Liver (tissue), 8 donors: ENCODE measurements at regions not wholly inside any gene's neighbourhood (a gene's known extent, or its start where the extent isn't known, plus 50 kb on each side); places are given as distances from the start of the nearest gene placed in this dataset.

Experiments
- DNase-seq: peaks from one replicate; pipeline ENCODE4 v3.0.0-alpha.2; 2017; ENCODE audit warnings: low spot score
- H3K27ac ChIP-seq, 2 donors: one replicate each; pipeline ENCODE4 v1.7.0; 2013; ENCODE audit warnings: inconsistent platforms in 2 of 2, low read length in 2 of 2, control low read depth in 1 of 2, low read depth in 1 of 2, mild to moderate bottlenecking in 1 of 2
- H3K27me3 ChIP-seq, 4 donors: one replicate each; pipeline versions ENCODE4 v1.6.1 to v1.7.0; 2013; ENCODE audit warnings: low read length in 3 of 4, inconsistent platforms in 1 of 4, mild to moderate bottlenecking in 1 of 4, moderate library complexity in 1 of 4; ENCODE audit not compliant: control insufficient read depth in 4 of 4, insufficient read depth in 4 of 4
- H3K36me3 ChIP-seq, 4 donors: one replicate each; pipeline versions ENCODE4 v1.6.1 to v1.7.0; 2013; ENCODE audit warnings: low read length in 3 of 4, mild to moderate bottlenecking in 3 of 4, low read depth in 1 of 4, moderate library complexity in 1 of 4; ENCODE audit not compliant: control insufficient read depth in 4 of 4, insufficient read depth in 3 of 4
- H3K4me1 ChIP-seq, 4 donors: one replicate each; pipeline versions ENCODE4 v1.6.1 to v1.7.0; 2013; ENCODE audit warnings: low read length in 3 of 4, mild to moderate bottlenecking in 3 of 4, moderate library complexity in 1 of 4; ENCODE audit not compliant: control insufficient read depth in 4 of 4, insufficient read depth in 4 of 4
- H3K4me3 ChIP-seq, 3 donors: one replicate each; pipeline versions ENCODE4 v1.6.1 to v1.7.0; 2013; ENCODE audit warnings: low read length in 3 of 3, control low read depth in 1 of 3, low read depth in 1 of 3, mild to moderate bottlenecking in 1 of 3
- H3K9ac ChIP-seq, 2 donors: one replicate each; pipeline ENCODE4 v1.7.0; 2013; ENCODE audit warnings: low read length in 2 of 2, mild to moderate bottlenecking in 2 of 2, moderate library complexity in 2 of 2, control low read depth in 1 of 2, low read depth in 1 of 2
- H3K9me3 ChIP-seq, 4 donors: one replicate each; pipeline versions ENCODE4 v1.6.1 to v1.7.0; 2013; ENCODE audit warnings: low read length in 3 of 4; ENCODE audit not compliant: control insufficient read depth in 4 of 4
- CTCF ChIP-seq: fragments of 150-350 bp; IDR thresholded peaks from 2 replicates; pipeline ENCODE4 v1.5.1; 2017; ENCODE audit warnings: improper control_type of control experiment, low read depth, low read length; ENCODE audit not compliant: missing input control
- EGR1 ChIP-seq, 2 donors: IDR thresholded peaks; 2 replicates each; pipeline ENCODE4 v1.6.1; 2016 to 2018; ENCODE audit warnings: antibody characterized with exemption in 2 of 2, low read depth in 2 of 2
- FOXA1 ChIP-seq: IDR thresholded peaks from 2 replicates; pipeline ENCODE4 v1.6.1; 2016; ENCODE audit warnings: antibody characterized with exemption
- GABPA ChIP-seq, 2 donors: IDR thresholded peaks in 1 of 2; conservative IDR thresholded peaks in 1 of 2; 2 replicates each; pipeline ENCODE4 v1.6.1; 2016; ENCODE audit warnings: antibody characterized with exemption in 2 of 2, mild to moderate bottlenecking in 1 of 2, moderate library complexity in 1 of 2
- HNF4A ChIP-seq, 2 donors: conservative IDR thresholded peaks; 2 replicates each; pipeline ENCODE4 v1.6.1; 2016; ENCODE audit warnings: antibody characterized with exemption in 2 of 2, mild to moderate bottlenecking in 2 of 2
- HNF4G ChIP-seq: IDR thresholded peaks from 2 replicates; pipeline ENCODE4 v1.6.1; 2016; ENCODE audit warnings: antibody characterized with exemption
- JUND ChIP-seq, 2 donors: IDR thresholded peaks; 2 replicates each; pipeline ENCODE4 v1.6.1; 2016; ENCODE audit warnings: antibody characterized with exemption in 2 of 2
- MAX ChIP-seq: IDR thresholded peaks from 2 replicates; pipeline ENCODE4 v1.6.1; 2016; ENCODE audit warnings: antibody characterized with exemption
- NR2F2 ChIP-seq: IDR thresholded peaks from 2 replicates; pipeline ENCODE4 v1.6.1; 2016; ENCODE audit warnings: antibody characterized with exemption
- RAD21 ChIP-seq, 2 donors: IDR thresholded peaks; 2 replicates each; pipeline ENCODE4 v1.6.1; 2016; ENCODE audit warnings: antibody characterized with exemption in 2 of 2, mild to moderate bottlenecking in 2 of 2
- REST ChIP-seq: IDR thresholded peaks from 2 replicates; pipeline ENCODE4 v1.6.1; 2016; ENCODE audit warnings: antibody characterized with exemption, mild to moderate bottlenecking
- RXRA ChIP-seq, 2 donors: IDR thresholded peaks; 2 replicates each; pipeline ENCODE4 v1.6.1; 2017 to 2018; ENCODE audit warnings: antibody characterized with exemption in 2 of 2, mild to moderate bottlenecking in 1 of 2
- SP1 ChIP-seq: IDR thresholded peaks from 2 replicates; pipeline ENCODE4 v1.6.1; 2018; ENCODE audit warnings: antibody characterized with exemption, mild to moderate bottlenecking
- TAF1 ChIP-seq: conservative IDR thresholded peaks from 2 replicates; pipeline ENCODE4 v1.6.1; 2016; ENCODE audit warnings: antibody characterized with exemption, mild to moderate bottlenecking
- YY1 ChIP-seq: IDR thresholded peaks from 2 replicates; pipeline ENCODE4 v1.6.1; 2016; ENCODE audit warnings: antibody characterized with exemption, mild to moderate bottlenecking
- WGBS: extraction: QIAGEN DNeasy Blood & Tissue Kit; methylation state at CpG from one replicate; pipeline ENCODE4 v1.1.7; 2013; 5-methylcytosine and 5-hydroxymethylcytosine counted together
- TF ChIP-seq, protein P1 (sequence below): IDR thresholded peaks from 2 replicates; pipeline ENCODE4 v1.6.1; 2016; ENCODE audit warnings: antibody characterized with exemption
- donor health status: healthy.
- donor health status: healthy.
- donor health status: healthy.
- donor health status: healthy.
- donor health status: healthy.

- no peak overlapping the region for H3K9ac ChIP-seq
- H3K9me3 ChIP-seq, result no peaks in the 10 kb centered on the region
- no peak overlapping the region for H3K4me3 ChIP-seq
- TF ChIP-seq TAF1, result no peak
- no peak for TF ChIP-seq RAD21 (IDR thresholded peaks at IDR 0.05)
- no peak for TF ChIP-seq MAX
- DNase-seq, result no peak
- H3K27ac ChIP-seq, result no peak overlapping the region
- H3K27me3 ChIP-seq, result no peaks in the 10 kb centered on the region
- H3K4me1 ChIP-seq, result no peaks in the 10 kb centered on the region
- WGBS, result 87% methylated on average over 4 of the region's 4 CpGs
- H3K36me3 ChIP-seq, result no peaks in the 10 kb centered on the region
Observed at GRCh38 chr2:217625557-217626169, 377.1 kb downstream of the TNS1 start.

- no peak for DNase-seq
- no peak for TF ChIP-seq FOXA1
- TF ChIP-seq YY1, result no peak
- no peak for TF ChIP-seq RXRA (IDR thresholded peaks at IDR 0.05)
- no peak for TF ChIP-seq NR2F2
- TF ChIP-seq, protein P1, sequence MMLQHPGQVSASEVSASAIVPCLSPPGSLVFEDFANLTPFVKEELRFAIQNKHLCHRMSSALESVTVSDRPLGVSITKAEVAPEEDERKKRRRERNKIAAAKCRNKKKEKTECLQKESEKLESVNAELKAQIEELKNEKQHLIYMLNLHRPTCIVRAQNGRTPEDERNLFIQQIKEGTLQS, result no peak
- no peak for TF ChIP-seq HNF4A (conservative IDR thresholded peaks at IDR 0.05)
- no peak for TF ChIP-seq RAD21 (IDR thresholded peaks at IDR 0.05)
- TF ChIP-seq REST, result no peak
- no peak for TF ChIP-seq MAX
- WGBS, result 90% methylated on average over 2 of the region's 2 CpGs
- H3K9me3 ChIP-seq, result no peaks in the 10 kb centered on the region
- no peak overlapping the region for H3K4me3 ChIP-seq
- peak overlapping the region in 1 of 2 donors; percentile 7 for H3K27ac ChIP-seq
- no peak overlapping the region for H3K9ac ChIP-seq
- no peaks in the 10 kb centered on the region for H3K27me3 ChIP-seq
- H3K36me3 ChIP-seq, result no peaks in the 10 kb centered on the region
- H3K4me1 ChIP-seq, result peaks cover 0 to 5% (median 2%) of the 10 kb centered on the region in 4 donors
Observed at GRCh38 chr2:217623281-217623912, 379.4 kb downstream of the TNS1 start.

DNA sequence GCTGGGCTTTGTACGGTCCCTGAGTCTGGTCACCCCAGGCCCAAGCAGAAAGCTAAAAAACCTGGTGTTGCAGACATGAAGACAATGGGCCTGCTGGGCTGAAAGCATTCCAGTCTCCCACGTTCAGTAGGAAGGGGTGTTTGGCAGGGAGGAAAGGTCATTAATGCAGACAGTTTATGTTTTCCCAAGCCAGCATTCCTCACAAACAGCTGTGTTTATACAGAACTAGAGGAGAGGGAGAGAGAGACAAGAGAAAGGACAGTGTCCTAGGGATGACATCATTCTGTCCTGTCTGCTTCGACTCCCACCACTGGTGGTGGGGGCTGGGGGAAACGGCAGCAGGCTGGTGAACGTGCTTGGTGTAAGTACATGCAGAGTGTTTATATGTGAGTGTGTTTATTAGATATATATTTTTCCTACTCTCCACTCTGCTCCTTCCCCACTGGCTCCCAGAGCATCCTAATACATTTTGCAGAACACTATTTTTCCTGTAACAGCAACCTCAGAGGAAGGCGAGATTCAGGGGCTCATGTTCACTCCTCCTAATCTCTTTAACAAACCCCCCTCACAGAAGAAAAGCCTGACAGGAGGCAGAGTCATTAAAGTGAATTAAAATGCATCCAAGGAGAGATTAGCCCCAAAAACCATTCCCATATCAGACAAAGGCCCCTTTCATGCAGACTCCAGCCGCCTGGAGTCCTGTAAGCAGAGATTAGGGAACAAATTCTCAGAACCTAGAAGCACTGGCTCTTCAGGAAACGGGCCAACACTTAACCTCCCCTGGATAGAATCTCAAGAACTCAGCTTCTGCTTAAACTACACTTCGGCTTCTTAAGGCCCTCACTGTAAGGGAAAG, 380.4 kb downstream of the TNS1 start:
- no peaks in the 10 kb centered on the region for H3K36me3 ChIP-seq
- DNase-seq, result no peak
- H3K27me3 ChIP-seq, result no peaks in the 10 kb centered on the region
- H3K27ac ChIP-seq, result peak overlapping the region; percentile 7 to 24
- H3K4me1 ChIP-seq, result peaks cover 0 to 8% (median 2%) of the 10 kb centered on the region in 4 donors
- H3K9me3 ChIP-seq, result no peaks in the 10 kb centered on the region
- 59% methylated on average over 9 of the region's 9 CpGs for WGBS
- H3K4me3 ChIP-seq, result no peak overlapping the region
- H3K9ac ChIP-seq, result no peak overlapping the region
- TF ChIP-seq GABPA (IDR thresholded peaks at IDR 0.05 in 1 of 2, conservative IDR thresholded peaks at IDR 0.05 in 1 of 2) (no peak), JUND (IDR thresholded peaks at IDR 0.05) (peak in 1 of 2 donors; percentile 24), SP1 (peak; percentile 42), TAF1 (no peak), CTCF (no peak), RAD21 (IDR thresholded peaks at IDR 0.05) (no peak), RXRA (IDR thresholded peaks at IDR 0.05) (peak; percentile 40 to 61), NR2F2 (peak; percentile 83), YY1 (no peak), MAX (no peak), HNF4G (no peak), EGR1 (IDR thresholded peaks at IDR 0.05; ENCODE audit: low read depth in 2 of 2) (no peak)
- TF ChIP-seq, protein P1, result no peak
